Chondrocyte (in vitro differentiated cells): ENCODE measurements at regions not wholly inside any gene's neighbourhood (a gene's known extent, or its start where the extent isn't known, plus 50 kb on each side); places are given as distances from the start of the nearest gene placed in this dataset.

Source experiments
- DNase-seq: peaks from one replicate; pipeline ENCODE4 v3.0.0; 2021; ENCODE audit warnings: mixed read lengths, low spot score
- H3K27ac Mint-ChIP-seq: one replicate; pipeline ENCODE4 v1.8.0; 2021; ENCODE audit warnings: mild to moderate bottlenecking, moderate library complexity, mixed read lengths; ENCODE audit not compliant: unreplicated experiment
- H3K27me3 Mint-ChIP-seq: 2 replicates; pipeline ENCODE4 v1.8.0; 2021; ENCODE audit warnings: low read depth, mixed read lengths
- H3K36me3 Mint-ChIP-seq: 2 replicates; pipeline ENCODE4 v1.8.0; 2021; ENCODE audit warnings: low read depth, mixed read lengths
- H3K4me1 Mint-ChIP-seq: 2 replicates; pipeline ENCODE4 v1.8.0; 2021; ENCODE audit warnings: low read depth, mild to moderate bottlenecking, mixed read lengths
- H3K4me3 Mint-ChIP-seq: one replicate; pipeline ENCODE4 v1.8.0; 2021; ENCODE audit warnings: mild to moderate bottlenecking, moderate library complexity, mixed read lengths; ENCODE audit not compliant: unreplicated experiment
- H3K9me3 Mint-ChIP-seq: 2 replicates; pipeline ENCODE4 v1.8.0; 2021; ENCODE audit warnings: low read depth, mixed read lengths
- TF ChIP-seq, protein P1 (sequence below): fragments of 200-600 bp; sonication (generic); IDR thresholded peaks from 2 replicates; pipeline ENCODE4 v1.5.0; 2021; ENCODE audit warnings: antibody characterized with exemption, mild to moderate bottlenecking, moderate library complexity

GRCh38 chr6:140285998-140286690, 911.7 kb upstream of the CITED2 start:
- Mint-ChIP-seq H3K4me1 (no peaks in the 10 kb centered on the region), H3K27ac (no peak overlapping the region), H3K9me3 (peaks cover 2% of the 10 kb centered on the region), H3K27me3 (no peaks in the 10 kb centered on the region), H3K36me3 (no peaks in the 10 kb centered on the region), H3K4me3 (no peak overlapping the region)
- DNase-seq = no peak
- TF ChIP-seq, protein P1, sequence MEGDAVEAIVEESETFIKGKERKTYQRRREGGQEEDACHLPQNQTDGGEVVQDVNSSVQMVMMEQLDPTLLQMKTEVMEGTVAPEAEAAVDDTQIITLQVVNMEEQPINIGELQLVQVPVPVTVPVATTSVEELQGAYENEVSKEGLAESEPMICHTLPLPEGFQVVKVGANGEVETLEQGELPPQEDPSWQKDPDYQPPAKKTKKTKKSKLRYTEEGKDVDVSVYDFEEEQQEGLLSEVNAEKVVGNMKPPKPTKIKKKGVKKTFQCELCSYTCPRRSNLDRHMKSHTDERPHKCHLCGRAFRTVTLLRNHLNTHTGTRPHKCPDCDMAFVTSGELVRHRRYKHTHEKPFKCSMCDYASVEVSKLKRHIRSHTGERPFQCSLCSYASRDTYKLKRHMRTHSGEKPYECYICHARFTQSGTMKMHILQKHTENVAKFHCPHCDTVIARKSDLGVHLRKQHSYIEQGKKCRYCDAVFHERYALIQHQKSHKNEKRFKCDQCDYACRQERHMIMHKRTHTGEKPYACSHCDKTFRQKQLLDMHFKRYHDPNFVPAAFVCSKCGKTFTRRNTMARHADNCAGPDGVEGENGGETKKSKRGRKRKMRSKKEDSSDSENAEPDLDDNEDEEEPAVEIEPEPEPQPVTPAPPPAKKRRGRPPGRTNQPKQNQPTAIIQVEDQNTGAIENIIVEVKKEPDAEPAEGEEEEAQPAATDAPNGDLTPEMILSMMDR = no peak

DNA sequence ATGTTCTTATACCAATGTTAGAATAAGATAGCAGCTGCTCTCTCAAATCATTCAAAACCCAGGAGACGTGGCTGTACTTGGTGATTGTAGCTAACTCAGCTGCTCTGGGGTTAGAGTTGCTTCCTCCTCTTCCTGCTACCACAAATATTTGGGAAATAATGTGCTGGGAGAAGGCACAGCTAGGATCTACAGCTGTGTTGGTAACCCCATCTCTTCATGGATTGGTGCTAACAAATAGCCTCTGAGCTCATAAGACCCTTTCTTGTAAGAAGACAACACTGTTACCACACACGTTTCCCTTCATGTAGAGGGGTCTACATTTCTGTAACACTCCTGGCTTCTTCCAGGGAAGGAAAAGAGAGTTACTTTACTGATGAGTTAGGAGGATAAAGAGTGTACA, 911.0 kb upstream of the CITED2 start:
- H3K27me3 Mint-ChIP-seq = no peaks in the 10 kb centered on the region
- H3K9me3 Mint-ChIP-seq = no peaks in the 10 kb centered on the region
- no peak for DNase-seq
- TF ChIP-seq, protein P1 = no peak
- H3K4me1 Mint-ChIP-seq = no peaks in the 10 kb centered on the region
- no peaks in the 10 kb centered on the region for H3K36me3 Mint-ChIP-seq
- H3K27ac Mint-ChIP-seq = no peak overlapping the region
- no peak overlapping the region for H3K4me3 Mint-ChIP-seq

DNA sequence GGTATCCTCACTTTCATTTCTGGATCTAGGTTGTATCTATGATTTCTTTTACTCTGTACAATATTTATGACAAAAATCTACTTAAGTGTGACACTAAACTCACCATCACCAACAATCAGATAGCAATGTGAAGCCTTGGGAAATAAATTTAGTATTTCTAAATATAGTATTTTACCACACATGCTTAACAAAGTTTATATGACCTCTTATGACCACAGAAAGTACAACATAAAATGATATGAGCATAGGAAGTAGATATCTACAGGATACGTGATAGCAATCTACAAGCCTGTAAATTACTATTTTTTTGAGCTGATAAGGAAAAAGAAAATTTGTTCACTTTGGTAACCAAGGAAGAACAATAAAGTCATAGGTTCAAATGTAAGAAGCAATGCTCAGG, 910.4 kb upstream of the CITED2 start:
- Mint-ChIP-seq H3K27me3 (no peaks in the 10 kb centered on the region), H3K27ac (no peak overlapping the region), H3K9me3 (peaks cover 2% of the 10 kb centered on the region), H3K4me3 (no peak overlapping the region), H3K36me3 (no peaks in the 10 kb centered on the region), H3K4me1 (no peaks in the 10 kb centered on the region)
- no peak for DNase-seq
- TF ChIP-seq, protein P1 = no peak

DNA sequence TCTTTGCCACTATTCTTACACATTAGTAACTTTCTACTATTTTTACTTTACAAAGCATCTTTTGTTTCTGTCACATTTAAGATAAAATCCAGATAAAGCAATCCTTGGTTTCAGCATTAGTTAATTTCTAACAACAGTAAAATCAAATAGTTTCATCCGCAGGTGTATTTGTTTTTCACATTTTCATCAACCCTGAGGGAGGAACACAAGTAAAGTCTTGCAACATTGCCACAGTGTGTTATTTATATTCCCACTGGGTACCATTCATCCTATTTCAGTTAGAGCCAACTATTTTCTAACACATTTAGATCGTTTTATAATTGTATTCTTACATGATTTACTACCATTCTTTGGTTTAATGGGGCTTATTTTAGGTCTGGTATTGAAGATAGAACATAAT, 908.7 kb upstream of the CITED2 start:
- no peaks in the 10 kb centered on the region for H3K36me3 Mint-ChIP-seq
- peaks cover 2% of the 10 kb centered on the region for H3K9me3 Mint-ChIP-seq
- no peak overlapping the region for H3K27ac Mint-ChIP-seq
- no peak for DNase-seq
- no peaks in the 10 kb centered on the region for H3K27me3 Mint-ChIP-seq
- no peaks in the 10 kb centered on the region for H3K4me1 Mint-ChIP-seq
- TF ChIP-seq, protein P1 = no peak
- no peak overlapping the region for H3K4me3 Mint-ChIP-seq

DNA sequence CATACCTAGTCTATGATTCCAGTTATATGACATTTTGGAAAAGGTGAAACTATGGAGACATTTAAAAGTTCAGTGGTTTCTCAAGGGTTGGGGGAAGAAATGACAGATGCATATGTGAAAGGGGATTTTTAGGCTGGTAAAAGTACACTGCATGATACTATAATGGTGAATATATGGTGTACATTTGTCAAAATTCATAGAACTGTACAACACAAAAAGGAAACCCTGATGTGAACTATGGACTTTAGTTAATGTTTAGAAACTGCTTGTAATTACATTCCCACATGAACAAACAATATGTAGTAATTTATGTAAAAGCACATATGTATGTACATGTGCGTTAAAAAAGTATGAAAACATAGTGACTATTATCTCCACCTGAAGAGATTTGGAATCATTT, 907.3 kb upstream of the CITED2 start:
- H3K4me1 Mint-ChIP-seq = no peaks in the 10 kb centered on the region
- H3K9me3 Mint-ChIP-seq = peaks cover 2% of the 10 kb centered on the region
- DNase-seq = no peak
- no peaks in the 10 kb centered on the region for H3K36me3 Mint-ChIP-seq
- no peak overlapping the region for H3K27ac Mint-ChIP-seq
- no peak overlapping the region for H3K4me3 Mint-ChIP-seq
- TF ChIP-seq, protein P1 = no peak
- no peaks in the 10 kb centered on the region for H3K27me3 Mint-ChIP-seq
